Myocyte (in vitro differentiated cells): ENCODE measurements at regions not wholly inside any gene's neighbourhood (a gene's known extent, or its start where the extent isn't known, plus 50 kb on each side); places are given as distances from the start of the nearest gene placed in this dataset.

ENCODE experiments used
- DNase-seq: peaks from one replicate; pipeline ENCODE4 v3.0.0-alpha.2; 2012; ENCODE audit warnings: low read depth

DNA sequence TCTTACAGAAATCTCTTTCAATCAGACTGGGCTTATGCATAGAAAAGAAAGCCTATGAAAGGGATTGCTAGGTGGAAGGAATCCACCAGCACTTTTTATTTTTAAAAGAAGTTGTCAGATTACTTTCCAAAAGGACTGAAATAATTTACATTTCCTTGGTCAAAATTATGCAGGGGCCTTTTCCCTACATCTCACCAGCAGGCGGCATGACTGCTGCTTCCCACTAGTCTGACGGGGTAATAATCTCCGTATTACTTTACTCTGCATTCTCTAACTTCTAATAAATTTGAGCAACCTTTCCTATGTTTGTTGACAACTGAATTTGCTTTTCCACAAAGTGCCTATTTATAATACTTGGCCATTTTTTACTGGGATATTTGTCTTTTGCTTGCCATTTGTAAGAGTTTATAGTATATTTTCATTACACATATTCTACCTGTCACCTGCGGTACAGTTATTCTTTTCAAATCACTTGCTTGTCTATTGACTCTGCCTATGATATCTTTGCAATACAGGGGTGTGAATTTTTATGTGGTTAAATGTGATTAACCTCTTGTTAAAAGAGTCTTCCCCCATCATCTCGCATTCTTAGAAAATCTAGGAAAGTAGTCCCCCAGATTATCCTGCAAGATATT lies 51.9 kb upstream of the USP47 start:
- peak; percentile 30 for DNase-seq

DNA sequence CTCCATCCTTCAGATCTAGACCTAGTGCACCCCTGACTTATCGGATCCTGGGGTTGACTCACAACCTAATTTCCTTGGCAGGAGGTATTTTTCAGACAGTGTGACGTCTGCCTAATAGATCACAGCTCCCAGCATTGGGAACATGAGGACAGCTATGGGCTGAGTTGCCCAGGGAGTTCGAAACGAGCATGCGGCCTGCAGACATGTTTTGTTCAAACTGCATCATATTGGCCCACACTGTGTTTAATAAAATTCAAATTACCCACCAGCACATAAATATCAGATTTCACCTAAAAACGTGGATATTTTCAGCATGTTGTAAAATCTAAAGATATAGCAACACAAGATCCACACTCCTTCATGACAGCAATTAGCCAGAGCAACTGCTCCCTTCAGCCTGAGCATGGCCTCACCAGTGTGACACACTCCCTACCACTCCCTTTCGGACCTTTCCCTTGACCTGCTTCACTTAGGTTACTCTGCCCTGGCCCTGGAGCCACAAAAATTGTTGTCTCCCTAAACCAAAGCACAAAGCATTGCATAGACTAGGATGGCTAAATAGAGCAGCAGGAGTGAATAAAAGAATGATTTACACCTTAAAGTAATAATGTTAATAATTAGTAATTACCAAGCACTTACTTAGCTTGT lies 53.6 kb upstream of the USP47 start:
- DNase-seq = no peak

DNA sequence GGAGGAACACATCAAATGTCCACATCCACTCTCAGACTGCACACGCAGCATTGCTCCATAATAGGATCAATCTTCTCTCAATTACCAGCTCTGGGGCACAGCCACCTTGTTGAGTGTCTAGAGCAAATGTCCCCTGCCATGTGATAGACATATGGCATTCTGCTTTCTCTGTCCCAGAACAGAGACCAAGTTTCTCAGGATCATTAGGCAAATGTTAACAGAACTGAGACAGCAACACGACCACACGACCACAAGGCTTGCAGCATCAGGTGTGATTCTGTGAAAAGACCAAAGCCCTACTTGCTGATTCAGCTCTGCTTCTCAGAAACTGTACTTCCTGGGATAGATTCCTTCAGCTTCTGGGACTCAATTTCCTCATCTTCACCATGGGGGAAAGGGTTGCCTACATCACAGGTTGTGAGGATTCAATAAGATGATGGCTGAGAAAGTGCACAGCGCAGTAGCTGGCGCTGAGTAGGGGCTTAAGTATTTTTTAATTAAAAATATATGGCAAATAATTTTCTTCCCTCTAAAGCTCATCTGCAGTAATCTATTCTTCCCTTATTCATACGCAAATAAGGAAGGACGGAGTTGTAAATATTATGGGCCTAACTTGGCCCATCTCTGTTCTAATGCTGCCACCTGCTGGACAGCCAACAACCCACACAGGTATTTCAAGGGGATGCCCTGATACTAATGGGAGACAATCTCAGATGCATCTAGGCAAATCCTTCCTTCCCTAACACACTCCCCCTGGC lies 54.3 kb upstream of the USP47 start:
- DNase-seq = peak; percentile 78

- DNase-seq = peak; percentile 31
Measured at GRCh38 chr11:11786771-11787170, 55.0 kb upstream of the USP47 start.

DNA sequence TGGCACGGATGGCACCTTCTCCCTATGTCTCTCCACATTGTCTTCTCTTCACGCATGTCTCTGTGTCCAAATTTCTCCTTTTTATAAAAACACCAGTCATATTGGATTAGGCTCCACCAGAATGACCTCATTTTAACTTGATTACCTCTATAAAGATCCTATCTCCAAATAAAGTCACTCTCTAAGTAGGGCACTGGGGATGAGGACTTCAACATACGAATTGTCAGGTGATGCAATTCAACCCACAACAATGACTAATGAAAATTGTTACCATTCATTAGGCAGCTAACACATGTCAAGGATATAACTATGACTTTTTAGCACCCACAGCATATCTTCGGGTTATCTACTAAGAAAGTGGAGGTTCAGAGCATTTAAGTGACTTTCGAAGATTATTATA lies 55.5 kb upstream of the USP47 start:
- DNase-seq = no peak

DNA sequence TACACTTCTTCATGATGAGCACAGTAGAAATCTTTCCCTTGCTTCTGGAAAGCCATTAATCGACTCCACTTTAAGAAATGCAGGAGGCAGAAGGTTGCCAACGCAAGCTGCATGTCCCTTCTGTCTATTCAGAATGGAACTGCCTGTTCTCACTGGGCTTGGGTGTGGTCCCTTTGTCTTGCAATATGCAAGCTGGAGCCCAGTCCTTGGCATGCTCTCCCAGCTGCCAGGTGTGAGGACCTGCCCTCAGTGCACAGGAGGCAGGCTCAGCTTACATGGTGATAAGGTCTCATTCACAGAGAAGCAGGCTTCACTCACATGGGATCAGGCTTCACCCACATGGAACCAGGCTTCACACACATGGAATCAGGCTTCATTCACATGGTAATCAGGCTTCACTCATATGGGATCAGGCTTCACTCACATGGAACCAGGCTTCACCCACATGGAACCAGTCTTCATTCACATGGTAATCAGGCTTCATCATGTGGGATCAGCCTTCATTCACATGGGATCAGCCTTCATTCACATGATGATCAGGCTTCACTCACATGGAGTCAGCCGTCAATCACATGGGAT lies 59.2 kb upstream of the USP47 start:
- DNase-seq = no peak

- DNase-seq = no peak
Measured at GRCh38 chr11:11780858-11781257, 60.9 kb upstream of the USP47 start.

- no peak for DNase-seq
Measured at GRCh38 chr11:11779975-11780374, 61.8 kb upstream of the USP47 start.

DNA sequence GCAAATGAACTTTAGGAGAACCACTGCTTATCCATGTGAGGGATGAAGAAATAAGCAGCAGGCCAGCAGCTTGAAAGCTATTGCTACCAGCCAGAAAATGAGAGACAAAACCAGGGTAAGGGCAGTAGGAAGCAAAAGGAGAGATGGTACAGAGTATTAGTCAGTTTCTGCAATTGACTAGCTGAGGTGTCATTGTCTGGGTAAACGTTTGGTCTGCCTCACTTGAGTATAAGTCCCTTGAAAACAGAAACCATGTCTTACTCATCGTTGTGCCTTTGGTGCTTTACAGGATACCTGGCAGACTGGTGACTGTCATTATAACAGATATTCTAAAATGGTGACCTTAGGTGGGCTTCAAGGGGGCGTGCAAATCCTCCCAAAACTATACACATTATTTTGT lies 63.9 kb upstream of the USP47 start:
- no peak for DNase-seq

DNA sequence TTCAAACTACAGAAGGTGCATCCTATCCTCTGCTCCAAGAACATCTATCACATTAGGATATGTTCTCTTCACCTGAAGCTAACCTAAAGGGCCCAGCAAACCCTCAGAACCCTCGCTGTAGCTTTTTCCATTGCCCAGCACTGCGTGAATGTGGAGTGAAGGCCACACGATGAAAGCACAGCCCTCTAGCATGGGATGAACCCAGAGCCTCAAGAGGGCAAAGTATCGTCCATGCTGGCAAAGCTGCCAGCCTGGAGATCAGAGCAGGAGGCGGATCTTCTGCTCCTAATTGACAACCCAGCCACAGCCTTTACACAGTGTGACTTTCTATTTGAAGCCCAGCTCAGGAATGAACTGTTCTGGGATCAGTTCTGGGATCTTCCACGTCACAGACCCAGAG lies 65.1 kb upstream of the USP47 start:
- no peak for DNase-seq

- DNase-seq = no peak
Measured at GRCh38 chr11:11774928-11775327, 66.8 kb upstream of the USP47 start.

DNA sequence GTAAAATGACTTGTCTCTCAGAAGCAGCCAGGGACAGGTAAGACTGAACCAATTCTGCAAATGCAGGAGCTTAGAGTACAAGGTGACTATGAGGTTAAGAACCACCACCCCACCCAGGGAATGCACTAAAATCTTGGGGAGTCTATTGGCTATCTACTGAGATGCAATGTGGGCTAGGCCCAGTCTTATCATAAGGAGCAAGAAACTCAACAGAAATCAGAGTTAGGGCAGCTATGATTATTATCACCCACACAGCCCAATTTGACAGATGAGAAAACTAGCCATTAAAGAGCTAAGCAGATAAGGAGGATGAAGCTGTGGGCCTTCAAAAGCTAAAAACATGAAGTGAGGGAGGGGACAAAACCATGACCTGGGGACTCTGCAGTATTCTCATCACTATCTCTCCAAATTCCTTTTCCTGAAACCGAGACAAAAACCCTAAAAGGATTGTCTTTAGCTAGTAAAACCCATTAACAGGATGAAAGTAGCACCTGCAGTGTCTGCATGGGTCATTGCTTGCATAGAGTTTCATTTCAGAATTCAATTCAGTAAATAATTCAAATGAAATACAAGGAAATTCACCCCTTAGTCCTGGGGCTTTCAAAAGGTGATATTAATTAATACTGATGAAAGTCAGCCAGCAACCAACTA lies 68.8 kb upstream of the USP47 start:
- DNase-seq = no peak

DNA sequence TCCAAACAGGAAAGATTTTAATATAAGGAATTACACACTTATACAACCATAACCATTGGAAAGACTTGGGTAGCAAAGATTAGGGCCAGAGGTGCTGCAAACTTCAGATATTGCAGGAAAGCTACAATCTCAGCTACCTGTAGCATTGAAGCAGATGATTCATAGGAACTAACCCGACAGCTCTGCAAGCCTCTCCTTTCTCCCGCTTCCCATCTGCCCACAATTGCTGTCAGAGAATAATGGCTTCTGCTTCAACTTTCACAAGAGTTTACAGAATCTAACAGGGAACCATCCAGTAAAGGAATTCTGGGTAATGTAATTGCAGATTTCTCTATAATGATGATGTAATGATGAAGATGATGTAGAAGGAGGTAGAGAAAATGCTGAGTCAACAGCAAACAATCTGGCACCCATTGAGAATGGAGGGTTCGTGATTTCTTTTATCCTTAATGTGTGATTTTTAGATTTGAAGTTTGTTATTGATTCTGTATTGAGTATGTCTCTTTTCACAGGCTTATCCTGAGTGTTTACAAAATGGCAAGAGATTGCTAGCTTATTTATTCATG lies 70.8 kb upstream of the USP47 start:
- DNase-seq = no peak

DNA sequence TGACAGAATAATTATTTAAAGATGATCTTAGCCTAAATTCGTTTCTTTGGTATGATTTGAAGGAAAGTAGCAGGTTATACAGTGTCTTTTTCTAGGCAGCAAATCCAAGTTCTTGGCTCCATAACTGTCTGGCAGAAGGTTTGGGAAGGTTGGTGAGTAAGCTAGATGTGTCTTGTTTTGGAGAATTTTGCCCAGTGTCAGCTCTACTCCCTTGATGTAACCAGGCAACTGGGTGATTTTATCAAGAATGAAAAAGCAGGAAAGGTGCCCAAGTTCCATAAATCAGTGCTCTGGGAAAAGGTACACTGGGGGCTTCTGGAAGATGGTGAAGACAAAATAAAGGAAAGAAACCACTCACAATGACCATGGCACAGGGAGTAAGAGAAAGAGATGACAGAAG lies 71.5 kb upstream of the USP47 start:
- DNase-seq = no peak

DNA sequence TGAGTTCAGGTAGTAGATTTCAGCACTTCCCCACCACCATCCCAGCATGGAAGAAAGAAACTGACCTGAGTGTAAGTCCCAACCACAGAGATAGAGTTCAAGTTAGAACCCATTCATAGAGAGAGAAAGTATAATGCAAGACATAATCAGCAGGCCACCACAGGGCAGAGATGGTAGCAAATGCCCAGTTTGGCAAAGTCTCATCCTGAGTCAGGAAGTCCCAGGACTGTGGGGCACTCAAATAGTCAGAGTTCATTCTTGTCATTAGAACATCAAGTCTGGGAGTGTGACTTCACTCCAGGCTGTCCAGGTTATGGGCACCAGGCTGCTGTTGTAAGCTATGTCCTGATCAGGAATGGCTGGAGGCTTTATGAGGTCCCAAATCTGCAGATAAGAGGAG lies 72.0 kb upstream of the USP47 start:
- no peak for DNase-seq

DNA sequence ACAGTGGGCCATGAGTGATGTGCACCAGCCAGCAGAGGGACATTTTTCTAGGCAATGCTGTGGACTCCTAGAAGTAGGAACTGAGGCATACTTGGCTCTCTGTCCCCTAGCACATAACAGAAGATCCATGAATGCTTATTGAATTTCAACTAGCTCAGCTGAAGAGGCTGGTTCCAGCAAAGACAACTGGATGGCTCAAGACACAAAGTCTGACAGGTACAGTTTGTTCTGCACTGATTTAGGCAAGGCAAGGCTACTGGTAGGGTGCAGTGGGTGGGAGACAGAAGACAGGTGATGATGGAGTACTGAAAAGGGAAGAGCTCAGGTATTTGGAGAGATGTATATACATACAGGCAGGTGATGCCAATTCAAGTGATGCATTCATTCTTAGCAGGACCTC lies 72.4 kb upstream of the USP47 start:
- no peak for DNase-seq

GRCh38 chr11:11764423-11764803 lies 77.4 kb upstream of the USP47 start:
- DNase-seq = no peak

DNA sequence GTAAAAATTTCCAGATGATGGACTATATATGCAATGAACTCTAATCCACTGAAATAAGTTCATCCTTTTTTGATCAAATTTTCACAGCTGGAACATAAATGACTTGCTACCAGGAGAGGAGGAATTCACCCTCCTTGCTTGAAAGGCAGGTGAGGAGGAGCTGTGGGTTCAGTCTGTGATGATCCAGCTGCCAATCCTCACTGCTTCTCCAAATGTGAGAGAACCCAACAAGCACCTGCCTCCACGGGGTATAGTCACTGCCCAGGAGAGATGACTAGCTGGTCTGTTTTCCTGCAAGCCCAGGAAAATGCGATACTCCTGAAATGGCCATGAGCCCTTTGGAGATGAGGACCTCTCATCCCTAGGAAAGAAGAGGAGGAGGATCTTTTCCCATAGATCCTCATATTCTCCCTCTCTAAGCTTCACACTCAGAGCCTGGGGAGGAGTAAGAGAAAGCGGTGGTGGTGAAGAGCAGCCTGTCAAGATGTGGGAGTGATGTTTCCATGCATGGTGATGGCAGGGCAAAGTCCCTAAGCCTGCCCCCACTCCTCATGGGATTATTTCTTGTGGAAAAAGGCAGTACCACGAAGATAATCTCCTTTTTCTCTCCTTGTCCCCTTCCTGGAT lies 77.9 kb upstream of the USP47 start:
- DNase-seq = no peak

DNA sequence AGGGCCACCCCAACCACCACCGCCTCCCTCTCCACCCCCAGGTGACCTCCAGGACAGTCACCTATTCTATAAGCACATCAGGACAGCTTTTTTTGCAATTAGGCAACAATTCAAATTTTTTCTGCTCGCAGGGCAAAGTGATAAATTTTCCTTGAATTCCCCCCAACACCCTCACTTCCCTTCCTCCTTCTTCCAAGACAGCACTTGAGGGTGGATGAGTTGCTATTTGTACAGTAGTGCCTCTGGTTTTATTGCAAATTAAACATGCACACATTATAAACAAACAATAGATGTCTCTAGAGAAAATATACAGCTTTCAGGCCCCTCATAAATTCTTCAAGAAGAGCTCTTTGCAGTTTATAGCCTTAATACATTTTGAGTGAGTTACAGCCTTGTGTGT lies 80.9 kb upstream of the USP47 start:
- DNase-seq = no peak

- DNase-seq = no peak
Measured at GRCh38 chr11:11758603-11759196, 83.1 kb upstream of the USP47 start.

DNA sequence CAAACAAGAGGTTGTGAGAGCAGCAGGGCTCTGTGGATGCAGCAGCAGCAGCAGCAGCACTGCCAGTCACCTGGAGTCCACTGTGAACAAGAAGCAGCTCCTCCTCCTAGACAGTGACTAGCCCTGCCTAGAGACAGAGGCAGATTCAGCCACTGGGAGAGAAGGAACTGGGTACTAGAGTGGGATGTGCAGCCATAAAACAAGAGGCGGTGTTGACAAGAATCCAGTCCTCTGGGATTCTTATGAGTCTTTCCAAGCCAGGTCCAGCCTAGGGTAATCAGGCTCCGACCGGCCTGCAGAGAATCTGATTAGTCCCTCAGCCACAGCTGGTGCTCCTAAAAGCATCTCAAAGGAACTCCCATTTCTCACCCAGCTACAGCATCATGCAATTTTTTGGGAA lies 83.9 kb upstream of the USP47 start:
- no peak for DNase-seq
